DMS79 (cell line): ENCODE measurements at regions not wholly inside any gene's neighbourhood (a gene's known extent, or its start where the extent isn't known, plus 50 kb on each side); places are given as distances from the start of the nearest gene placed in this dataset.
"Not testable (repeated sequence)": the region's sequence is repeated elsewhere in the genome, so short reads cannot be mapped to it uniquely, and the experiment has no call there.

Experiments used
- DNase-seq: peaks from one replicate; lab custom pipeline; 2025; lab: John Stamatoyannopoulos, UW

- DNase-seq: no peak
These were observed 234.5 kb downstream of the TFAP2A start for GRCh38 chr6:10180138-10181074.

DNA sequence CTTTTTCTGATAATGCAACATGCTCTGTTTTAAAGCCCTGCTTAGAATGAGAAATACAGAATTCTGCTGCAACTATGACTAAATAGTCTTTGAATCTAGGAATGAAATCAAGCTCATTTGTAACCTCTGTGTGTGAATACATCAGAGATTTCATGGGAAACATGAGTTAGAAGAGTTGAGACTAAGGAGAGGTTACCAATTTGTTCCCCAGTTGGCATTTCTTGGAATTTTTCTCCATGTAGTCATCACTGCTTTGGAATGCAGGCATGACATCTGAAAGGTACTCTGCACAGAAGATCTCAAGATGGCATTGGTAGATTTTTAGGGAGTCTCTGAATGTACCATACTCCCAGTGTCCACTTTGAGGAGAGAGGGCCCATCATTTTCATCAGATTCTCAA, 237.2 kb downstream of the TFAP2A start:
- DNase-seq: no peak

DNA sequence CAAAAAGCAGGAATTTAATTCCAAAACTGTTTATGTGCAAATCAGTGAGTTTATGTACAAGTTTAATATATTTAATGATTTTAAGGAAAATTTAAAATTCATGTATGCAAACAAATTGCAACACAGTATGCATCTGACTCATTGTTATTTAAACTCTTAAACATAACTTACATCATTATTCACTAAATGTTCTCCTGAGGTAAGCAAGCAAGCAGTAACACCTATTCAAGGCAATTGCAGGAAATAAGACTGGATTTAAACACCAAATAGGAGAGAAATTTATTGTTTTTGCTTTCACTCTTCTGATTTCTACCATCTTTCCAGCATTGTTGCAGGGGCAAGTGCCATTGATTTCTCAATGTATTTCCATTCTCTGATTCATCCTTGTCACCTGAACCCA, 239.5 kb downstream of the TFAP2A start:
- DNase-seq: no peak

GRCh38 chr6:10174761-10175160, 240.1 kb downstream of the TFAP2A start:
- no peak for DNase-seq

DNA sequence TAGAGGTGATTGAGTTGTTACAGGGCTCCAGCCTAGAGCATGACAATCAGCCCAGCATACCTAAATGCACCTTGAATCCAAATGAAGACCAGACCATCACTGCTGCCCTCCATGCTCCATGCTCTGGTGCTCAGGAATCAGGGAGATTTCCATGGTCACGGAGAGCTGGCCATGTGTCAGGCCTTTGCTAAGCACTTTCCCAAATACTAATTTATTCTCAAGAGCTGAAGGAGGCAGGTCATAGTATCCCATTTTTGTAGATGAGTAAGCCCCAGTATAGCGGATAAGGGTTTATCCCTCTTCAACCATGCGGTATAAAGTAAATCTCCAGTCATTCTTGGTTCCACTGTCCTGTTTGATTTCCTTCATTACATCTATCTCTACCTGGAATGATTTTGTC, 240.8 kb downstream of the TFAP2A start:
- DNase-seq: no peak

GRCh38 chr6:10171706-10172105, 243.2 kb downstream of the TFAP2A start:
- not testable (repeated sequence) for DNase-seq

DNA sequence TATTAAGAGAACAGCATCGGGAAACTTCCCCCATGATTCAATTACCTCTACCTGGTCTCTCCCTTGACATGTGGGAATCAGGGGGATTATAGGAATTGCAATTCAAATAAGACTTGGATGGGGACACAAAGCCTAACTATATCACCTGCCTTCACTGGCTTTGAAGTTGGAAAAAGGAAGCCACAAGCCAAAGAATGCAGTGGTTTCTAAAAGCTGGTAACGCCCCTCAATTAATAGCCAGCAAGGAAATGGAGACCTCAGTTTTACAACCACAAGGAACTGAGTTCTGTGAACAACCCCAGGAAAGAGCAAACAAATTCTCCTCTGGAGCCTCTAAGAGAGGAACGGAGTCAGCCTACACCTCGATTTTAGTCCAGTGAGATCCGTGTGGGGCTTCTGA, 244.1 kb downstream of the TFAP2A start:
- DNase-seq: no peak

DNA sequence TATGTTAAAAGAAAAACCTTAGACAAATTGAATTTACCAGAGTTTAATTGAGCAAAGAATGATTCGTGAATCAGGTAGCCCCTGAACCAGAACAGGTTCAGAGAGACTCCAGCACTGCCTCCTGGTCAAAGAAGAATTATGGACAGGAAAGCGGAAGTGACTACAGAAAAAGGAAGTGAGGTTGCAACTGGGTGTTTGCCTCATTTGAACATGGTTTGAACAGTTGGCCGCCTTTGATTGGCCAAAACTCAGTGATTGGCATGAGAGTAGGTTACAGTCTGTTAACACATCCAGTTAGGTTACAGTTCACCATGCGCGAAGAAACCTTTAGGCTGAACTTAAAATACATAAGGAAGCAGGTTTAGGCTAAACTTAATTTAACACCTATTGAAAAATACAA, 248.8 kb downstream of the TFAP2A start:
- no peak for DNase-seq

GRCh38 chr6:10163203-10163962, 251.5 kb downstream of the TFAP2A start:
- DNase-seq: no peak

GRCh38 chr6:10156875-10157274, 258.0 kb downstream of the TFAP2A start:
- no peak for DNase-seq

DNA sequence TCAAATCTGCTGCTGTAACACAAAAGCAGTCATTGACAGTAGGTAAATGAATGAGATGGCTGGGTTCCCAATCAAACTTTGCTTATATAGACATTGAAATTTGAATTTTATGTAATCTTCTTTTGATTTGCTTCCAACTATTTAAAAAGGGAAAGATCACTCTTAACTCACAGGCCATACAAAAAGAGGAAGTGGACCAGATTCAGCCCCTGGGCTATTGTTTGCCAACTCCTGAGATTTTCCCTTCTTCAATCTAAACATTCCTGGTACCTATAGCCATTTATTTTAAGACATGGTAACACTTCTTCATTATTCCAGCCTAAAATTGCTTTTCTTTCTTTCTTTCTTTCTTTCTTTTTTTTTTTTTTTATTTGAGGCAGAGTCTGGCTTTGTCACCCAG, 260.6 kb downstream of the TFAP2A start:
- no peak for DNase-seq

GRCh38 chr6:10151144-10151915, 263.5 kb downstream of the TFAP2A start:
- DNase-seq: no peak

- DNase-seq: no peak
These were observed 265.3 kb downstream of the TFAP2A start for GRCh38 chr6:10149603-10150002.

GRCh38 chr6:10146715-10147451, 268.0 kb downstream of the TFAP2A start:
- no peak for DNase-seq

DNA sequence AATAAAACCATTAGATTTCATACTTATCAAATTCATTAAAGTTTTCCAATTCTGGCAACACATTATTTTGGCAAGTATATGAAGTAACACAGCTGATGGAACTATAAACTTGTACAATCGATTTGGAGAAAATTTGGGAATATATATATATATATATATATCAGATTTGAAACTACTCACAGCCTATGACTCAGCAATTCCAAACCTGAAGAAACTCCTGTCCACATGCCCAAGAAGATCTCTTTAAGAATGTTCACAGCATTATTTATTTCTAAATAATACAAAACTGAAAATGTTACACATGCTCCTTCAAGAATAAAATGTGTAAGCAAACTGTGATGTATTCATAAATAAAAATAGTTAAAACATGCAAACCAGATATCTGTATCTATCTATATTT, 270.1 kb downstream of the TFAP2A start:
- DNase-seq: no peak

GRCh38 chr6:10141746-10142443, 273.0 kb downstream of the TFAP2A start:
- no peak for DNase-seq

GRCh38 chr6:10140824-10141223, 274.1 kb downstream of the TFAP2A start:
- DNase-seq: no peak

DNA sequence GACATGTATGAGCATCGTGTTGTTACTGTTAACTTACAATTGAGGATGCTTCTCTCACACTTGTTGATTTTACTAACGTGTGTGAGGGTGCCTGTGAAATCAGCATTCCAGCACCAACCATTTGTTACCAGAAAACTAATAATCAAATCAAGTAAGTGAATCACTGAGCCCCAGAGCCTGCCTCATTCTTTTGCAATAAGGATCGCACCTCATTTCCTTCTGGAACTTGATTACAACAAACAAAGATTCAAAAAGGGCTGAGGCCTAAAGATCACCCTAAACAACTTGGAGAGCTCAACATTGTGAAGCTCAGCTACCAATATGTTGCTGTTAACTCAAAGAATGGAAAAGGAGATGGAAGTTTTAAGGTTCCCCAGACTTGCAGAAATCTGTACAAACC, 274.7 kb downstream of the TFAP2A start:
- DNase-seq: no peak

DNA sequence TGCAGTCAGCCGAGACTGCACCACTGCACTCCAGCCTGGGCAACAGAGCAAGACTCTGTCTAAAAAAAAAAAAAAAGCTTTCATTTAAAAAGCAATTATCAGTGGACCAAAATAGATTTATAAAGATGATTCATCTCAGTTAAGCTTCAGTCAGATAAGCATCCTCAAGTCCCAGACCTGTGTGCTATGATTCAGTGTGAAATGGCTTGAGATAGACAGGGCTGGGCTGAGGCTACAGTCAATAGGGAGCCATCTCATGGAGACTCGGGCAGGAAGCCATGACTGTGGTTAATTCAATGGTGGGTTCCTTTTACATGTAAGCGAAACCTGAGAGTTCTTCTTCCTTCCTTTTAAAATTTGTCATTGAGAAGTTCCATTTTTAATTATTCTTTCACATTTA, 276.0 kb downstream of the TFAP2A start:
- no peak for DNase-seq

- DNase-seq: no peak
These were observed 278.2 kb downstream of the TFAP2A start for GRCh38 chr6:10136636-10137035.

DNA sequence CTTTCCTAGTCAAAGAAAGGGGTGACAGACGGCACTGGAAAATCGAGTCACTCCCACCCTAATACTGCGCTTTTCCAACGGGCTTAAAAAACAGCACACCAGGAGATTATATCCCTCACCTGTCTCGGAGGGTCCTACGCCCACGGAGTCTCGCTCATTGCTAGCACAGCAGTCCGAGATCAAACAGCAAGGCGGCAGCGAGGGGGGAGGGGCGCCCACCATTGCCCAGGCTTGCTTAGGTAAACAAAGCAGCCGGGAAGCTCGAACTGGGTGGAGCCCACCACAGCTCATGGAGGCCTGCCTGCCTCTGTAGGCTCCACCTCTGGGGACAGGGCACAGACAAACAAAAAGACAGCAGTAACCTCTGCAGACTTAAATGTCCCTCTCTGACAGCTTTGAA, 280.7 kb downstream of the TFAP2A start:
- DNase-seq: not testable (repeated sequence)
